ENCODE measurements at regions not wholly inside any gene's neighbourhood (a gene's known extent, or its start where the extent isn't known, plus 50 kb on each side); places are given as distances from the start of the nearest gene placed in this dataset.

- POLR2A ChIA-PET = no interaction called here
- peaks cover 0 to 10% (median 2%) of the 10 kb centered on the region in 4 experiments for H3K4me1 ChIP-seq (ENCODE audit: control extremely low read depth in 1 of 4, control insufficient read depth in 4 of 4, insufficient read depth in 4 of 4, low read length in 3 of 4)
- H3K36me3 ChIP-seq (ENCODE audit: control insufficient read depth in 4 of 4, insufficient read depth in 4 of 4, low read length in 3 of 4) = no peaks in the 10 kb centered on the region
- H3K27me3 ChIP-seq (replicated peaks in 2 of 5; ENCODE audit: control insufficient read depth in 4 of 5, insufficient read depth in 5 of 5, low read length in 4 of 5) = no peaks in the 10 kb centered on the region
- CTCF ChIA-PET = interaction anchor here (1.7 kb wide), 1 partner anchor 9 kb away, joined by 7 read pairs; no protein-coding TSS in a partner anchor
- H3K27ac ChIP-seq (ENCODE audit: insufficient read depth in 1 of 2, low read depth in 1 of 2, low read length in 2 of 2, poor library complexity in 1 of 2, severe bottlenecking in 2 of 2) = no peak overlapping the region
- no peak for DNase-seq
- WGBS (ENCODE audit: insufficient coverage) = 98% methylated on average over 5 of the region's 7 CpGs
- no peak overlapping the region for H3K4me3 ChIP-seq (ENCODE audit: control insufficient read depth in 1 of 7, extremely low read depth in 1 of 7, insufficient read depth in 4 of 7, low read depth in 2 of 7, low read length in 6 of 7)
- H3K9me3 ChIP-seq (ENCODE audit: control extremely low read depth in 1 of 5, control insufficient read depth in 4 of 5, insufficient read depth in 2 of 5, low read depth in 1 of 5, low read length in 4 of 5) = no peaks in the 10 kb centered on the region
These were observed 117.1 kb upstream of the CCDC28A start for GRCh38 chr6:138656364-138657064.

GRCh38 chr6:138657065-138657425 is 116.5 kb upstream of the CCDC28A start:
- no peak for DNase-seq
- WGBS (ENCODE audit: insufficient coverage) = 100% methylated on average over 2 of the region's 2 CpGs
- POLR2A ChIA-PET = no interaction called here
- H3K27me3 ChIP-seq (replicated peaks in 2 of 5; ENCODE audit: control insufficient read depth in 4 of 5, insufficient read depth in 5 of 5, low read length in 4 of 5) = no peaks in the 10 kb centered on the region
- H3K4me1 ChIP-seq (ENCODE audit: control extremely low read depth in 1 of 4, control insufficient read depth in 4 of 4, insufficient read depth in 4 of 4, low read length in 3 of 4) = peaks cover 0 to 10% (median 2%) of the 10 kb centered on the region in 4 experiments
- no peak overlapping the region for H3K27ac ChIP-seq (ENCODE audit: insufficient read depth in 1 of 2, low read depth in 1 of 2, low read length in 2 of 2, poor library complexity in 1 of 2, severe bottlenecking in 2 of 2)
- no peaks in the 10 kb centered on the region for H3K9me3 ChIP-seq (ENCODE audit: control extremely low read depth in 1 of 5, control insufficient read depth in 4 of 5, insufficient read depth in 2 of 5, low read depth in 1 of 5, low read length in 4 of 5)
- no peaks in the 10 kb centered on the region for H3K36me3 ChIP-seq (ENCODE audit: control insufficient read depth in 4 of 4, insufficient read depth in 4 of 4, low read length in 3 of 4)
- CTCF ChIA-PET = no interaction called here
- H3K4me3 ChIP-seq (ENCODE audit: control insufficient read depth in 1 of 7, extremely low read depth in 1 of 7, insufficient read depth in 4 of 7, low read depth in 2 of 7, low read length in 6 of 7) = no peak overlapping the region

- Histone ChIP-seq H3K36me3 (ENCODE audit: control insufficient read depth in 4 of 4, insufficient read depth in 4 of 4, low read length in 3 of 4) (no peaks in the 10 kb centered on the region), H3K4me1 (ENCODE audit: control extremely low read depth in 1 of 4, control insufficient read depth in 4 of 4, insufficient read depth in 4 of 4, low read length in 3 of 4) (peaks cover 0 to 3% (median 0%) of the 10 kb centered on the region in 4 experiments), H3K9me3 (ENCODE audit: control extremely low read depth in 1 of 5, control insufficient read depth in 4 of 5, insufficient read depth in 2 of 5, low read depth in 1 of 5, low read length in 4 of 5) (no peaks in the 10 kb centered on the region), H3K4me3 (ENCODE audit: control insufficient read depth in 1 of 7, extremely low read depth in 1 of 7, insufficient read depth in 4 of 7, low read depth in 2 of 7, low read length in 6 of 7) (no peak overlapping the region), H3K27ac (ENCODE audit: insufficient read depth in 1 of 2, low read depth in 1 of 2, low read length in 2 of 2, poor library complexity in 1 of 2, severe bottlenecking in 2 of 2) (no peak overlapping the region), H3K27me3 (replicated peaks in 2 of 5; ENCODE audit: control insufficient read depth in 4 of 5, insufficient read depth in 5 of 5, low read length in 4 of 5) (no peaks in the 10 kb centered on the region)
- POLR2A ChIA-PET = no interaction called here
- WGBS (ENCODE audit: insufficient coverage) = 87% methylated on average over 1 of the region's 2 CpGs
- no peak for DNase-seq
- CTCF ChIA-PET = no interaction called here
These were observed 113.6 kb upstream of the CCDC28A start for GRCh38 chr6:138659998-138660397.

- no peak for DNase-seq
- ChIA-PET POLR2A (no interaction called here), CTCF (no interaction called here)
- H3K27ac ChIP-seq (ENCODE audit: insufficient read depth in 1 of 2, low read depth in 1 of 2, low read length in 2 of 2, poor library complexity in 1 of 2, severe bottlenecking in 2 of 2) = no peak overlapping the region
- 100% methylated on average over 1 of the region's 2 CpGs for WGBS (ENCODE audit: insufficient coverage)
- no peak overlapping the region for H3K4me3 ChIP-seq (ENCODE audit: control insufficient read depth in 1 of 7, extremely low read depth in 1 of 7, insufficient read depth in 4 of 7, low read depth in 2 of 7, low read length in 6 of 7)
- H3K4me1 ChIP-seq (ENCODE audit: control extremely low read depth in 1 of 4, control insufficient read depth in 4 of 4, insufficient read depth in 4 of 4, low read length in 3 of 4) = no peaks in the 10 kb centered on the region
- H3K27me3 ChIP-seq (replicated peaks in 2 of 5; ENCODE audit: control insufficient read depth in 4 of 5, insufficient read depth in 5 of 5, low read length in 4 of 5) = no peaks in the 10 kb centered on the region
- H3K9me3 ChIP-seq (ENCODE audit: control extremely low read depth in 1 of 5, control insufficient read depth in 4 of 5, insufficient read depth in 2 of 5, low read depth in 1 of 5, low read length in 4 of 5) = no peaks in the 10 kb centered on the region
- no peaks in the 10 kb centered on the region for H3K36me3 ChIP-seq (ENCODE audit: control insufficient read depth in 4 of 4, insufficient read depth in 4 of 4, low read length in 3 of 4)
These were observed 111.1 kb upstream of the CCDC28A start for GRCh38 chr6:138662471-138662870.

GRCh38 chr6:138663892-138664291 is 109.7 kb upstream of the CCDC28A start:
- Histone ChIP-seq H3K4me1 (ENCODE audit: control extremely low read depth in 1 of 4, control insufficient read depth in 4 of 4, insufficient read depth in 4 of 4, low read length in 3 of 4) (no peaks in the 10 kb centered on the region), H3K9me3 (ENCODE audit: control extremely low read depth in 1 of 5, control insufficient read depth in 4 of 5, insufficient read depth in 2 of 5, low read depth in 1 of 5, low read length in 4 of 5) (no peaks in the 10 kb centered on the region), H3K27ac (ENCODE audit: insufficient read depth in 1 of 2, low read depth in 1 of 2, low read length in 2 of 2, poor library complexity in 1 of 2, severe bottlenecking in 2 of 2) (no peak overlapping the region), H3K4me3 (ENCODE audit: control insufficient read depth in 1 of 7, extremely low read depth in 1 of 7, insufficient read depth in 4 of 7, low read depth in 2 of 7, low read length in 6 of 7) (no peak overlapping the region), H3K36me3 (ENCODE audit: control insufficient read depth in 4 of 4, insufficient read depth in 4 of 4, low read length in 3 of 4) (no peaks in the 10 kb centered on the region), H3K27me3 (replicated peaks in 2 of 5; ENCODE audit: control insufficient read depth in 4 of 5, insufficient read depth in 5 of 5, low read length in 4 of 5) (no peaks in the 10 kb centered on the region)
- CTCF ChIA-PET = interaction anchor here (1.5 kb wide), 1 partner anchor 17 kb away, joined by 5 read pairs; no protein-coding TSS in a partner anchor
- 86% methylated on average over 2 of the region's 2 CpGs for whole genome bisulfite sequencing (ENCODE audit: insufficient coverage)
- no peak for DNase-seq
- POLR2A ChIA-PET = no interaction called here

GRCh38 chr6:138664745-138665144 is 108.8 kb upstream of the CCDC28A start:
- CTCF ChIA-PET = interaction anchor here (0.6 to 1.5 kb wide), 4 partner anchors 8 to 16 kb away, joined by 3 to 7 read pairs (median 4); no protein-coding TSS in a partner anchor
- no peak overlapping the region for H3K27ac ChIP-seq (ENCODE audit: insufficient read depth in 1 of 2, low read depth in 1 of 2, low read length in 2 of 2, poor library complexity in 1 of 2, severe bottlenecking in 2 of 2)
- 100% methylated on average over 1 of the region's 2 CpGs for WGBS (ENCODE audit: insufficient coverage)
- DNase-seq = no peak
- no peaks in the 10 kb centered on the region for H3K27me3 ChIP-seq (replicated peaks in 2 of 5; ENCODE audit: control insufficient read depth in 4 of 5, insufficient read depth in 5 of 5, low read length in 4 of 5)
- peaks cover 0 to 5% (median 1%) of the 10 kb centered on the region in 4 experiments for H3K4me1 ChIP-seq (ENCODE audit: control extremely low read depth in 1 of 4, control insufficient read depth in 4 of 4, insufficient read depth in 4 of 4, low read length in 3 of 4)
- H3K4me3 ChIP-seq (ENCODE audit: control insufficient read depth in 1 of 7, extremely low read depth in 1 of 7, insufficient read depth in 4 of 7, low read depth in 2 of 7, low read length in 6 of 7) = no peak overlapping the region
- H3K36me3 ChIP-seq (ENCODE audit: control insufficient read depth in 4 of 4, insufficient read depth in 4 of 4, low read length in 3 of 4) = no peaks in the 10 kb centered on the region
- no peaks in the 10 kb centered on the region for H3K9me3 ChIP-seq (ENCODE audit: control extremely low read depth in 1 of 5, control insufficient read depth in 4 of 5, insufficient read depth in 2 of 5, low read depth in 1 of 5, low read length in 4 of 5)
- POLR2A ChIA-PET = no interaction called here

- POLR2A ChIA-PET = no interaction called here
- 100% methylated on average over 5 of the region's 6 CpGs for WGBS (ENCODE audit: insufficient coverage)
- CTCF ChIA-PET = interaction anchor here (1.0 kb wide), 1 partner anchor 30 kb away, joined by 3 read pairs; no protein-coding TSS in a partner anchor
- Histone ChIP-seq H3K36me3 (ENCODE audit: control insufficient read depth in 4 of 4, insufficient read depth in 4 of 4, low read length in 3 of 4) (no peaks in the 10 kb centered on the region), H3K9me3 (ENCODE audit: control extremely low read depth in 1 of 5, control insufficient read depth in 4 of 5, insufficient read depth in 2 of 5, low read depth in 1 of 5, low read length in 4 of 5) (no peaks in the 10 kb centered on the region), H3K27ac (ENCODE audit: insufficient read depth in 1 of 2, low read depth in 1 of 2, low read length in 2 of 2, poor library complexity in 1 of 2, severe bottlenecking in 2 of 2) (no peak overlapping the region), H3K4me3 (ENCODE audit: control insufficient read depth in 1 of 7, extremely low read depth in 1 of 7, insufficient read depth in 4 of 7, low read depth in 2 of 7, low read length in 6 of 7) (no peak overlapping the region), H3K27me3 (replicated peaks in 2 of 5; ENCODE audit: control insufficient read depth in 4 of 5, insufficient read depth in 5 of 5, low read length in 4 of 5) (no peaks in the 10 kb centered on the region), H3K4me1 (ENCODE audit: control extremely low read depth in 1 of 4, control insufficient read depth in 4 of 4, insufficient read depth in 4 of 4, low read length in 3 of 4) (peaks cover 0 to 13% (median 4%) of the 10 kb centered on the region in 4 experiments)
- DNase-seq = no peak
These were observed 106.9 kb upstream of the CCDC28A start for GRCh38 chr6:138666636-138667035.

Measured in common myeloid progenitor, CD34-positive (primary cell).